Coronary artery (tissue), 2 donors: ENCODE measurements at regions not wholly inside any gene's neighbourhood (a gene's known extent, or its start where the extent isn't known, plus 50 kb on each side); places are given as distances from the start of the nearest gene placed in this dataset.
A peak's percentile ranks its signal among the peaks of the same experiment; 100 is the strongest.
"Not testable (repeated sequence)": the region's sequence is repeated elsewhere in the genome, so short reads cannot be mapped to it uniquely, and the experiment has no call there.

Experiments used
- DNase-seq: peaks from one replicate; pipeline ENCODE4 v3.0.0-alpha.2; 2017; ENCODE audit warnings: low spot score
- H3K27ac ChIP-seq, 2 donors: fragments of 200-600 bp; sonication (generic); one replicate each; pipeline ENCODE4 v1.5.1; 2016 to 2019
- H3K4me3 ChIP-seq: fragments of 200-600 bp; sonication (generic); 2 replicates; pipeline ENCODE4 v1.5.1; 2016; ENCODE audit warnings: mild to moderate bottlenecking, moderate library complexity
- TF ChIP-seq, protein P1 (sequence below): fragments of 200-600 bp; sonication (generic); IDR thresholded peaks from one replicate; pipeline ENCODE4 v1.5.1; 2019; ENCODE audit warnings: antibody characterized with exemption

GRCh38 chr3:139265131-139266016 is 78.4 kb upstream of the MRPS22 start:
- DNase-seq = peak; percentile 36
- Histone ChIP-seq H3K27ac (no peak overlapping the region), H3K4me3 (no peak overlapping the region)
- TF ChIP-seq, protein P1, sequence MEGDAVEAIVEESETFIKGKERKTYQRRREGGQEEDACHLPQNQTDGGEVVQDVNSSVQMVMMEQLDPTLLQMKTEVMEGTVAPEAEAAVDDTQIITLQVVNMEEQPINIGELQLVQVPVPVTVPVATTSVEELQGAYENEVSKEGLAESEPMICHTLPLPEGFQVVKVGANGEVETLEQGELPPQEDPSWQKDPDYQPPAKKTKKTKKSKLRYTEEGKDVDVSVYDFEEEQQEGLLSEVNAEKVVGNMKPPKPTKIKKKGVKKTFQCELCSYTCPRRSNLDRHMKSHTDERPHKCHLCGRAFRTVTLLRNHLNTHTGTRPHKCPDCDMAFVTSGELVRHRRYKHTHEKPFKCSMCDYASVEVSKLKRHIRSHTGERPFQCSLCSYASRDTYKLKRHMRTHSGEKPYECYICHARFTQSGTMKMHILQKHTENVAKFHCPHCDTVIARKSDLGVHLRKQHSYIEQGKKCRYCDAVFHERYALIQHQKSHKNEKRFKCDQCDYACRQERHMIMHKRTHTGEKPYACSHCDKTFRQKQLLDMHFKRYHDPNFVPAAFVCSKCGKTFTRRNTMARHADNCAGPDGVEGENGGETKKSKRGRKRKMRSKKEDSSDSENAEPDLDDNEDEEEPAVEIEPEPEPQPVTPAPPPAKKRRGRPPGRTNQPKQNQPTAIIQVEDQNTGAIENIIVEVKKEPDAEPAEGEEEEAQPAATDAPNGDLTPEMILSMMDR = no peak

DNA sequence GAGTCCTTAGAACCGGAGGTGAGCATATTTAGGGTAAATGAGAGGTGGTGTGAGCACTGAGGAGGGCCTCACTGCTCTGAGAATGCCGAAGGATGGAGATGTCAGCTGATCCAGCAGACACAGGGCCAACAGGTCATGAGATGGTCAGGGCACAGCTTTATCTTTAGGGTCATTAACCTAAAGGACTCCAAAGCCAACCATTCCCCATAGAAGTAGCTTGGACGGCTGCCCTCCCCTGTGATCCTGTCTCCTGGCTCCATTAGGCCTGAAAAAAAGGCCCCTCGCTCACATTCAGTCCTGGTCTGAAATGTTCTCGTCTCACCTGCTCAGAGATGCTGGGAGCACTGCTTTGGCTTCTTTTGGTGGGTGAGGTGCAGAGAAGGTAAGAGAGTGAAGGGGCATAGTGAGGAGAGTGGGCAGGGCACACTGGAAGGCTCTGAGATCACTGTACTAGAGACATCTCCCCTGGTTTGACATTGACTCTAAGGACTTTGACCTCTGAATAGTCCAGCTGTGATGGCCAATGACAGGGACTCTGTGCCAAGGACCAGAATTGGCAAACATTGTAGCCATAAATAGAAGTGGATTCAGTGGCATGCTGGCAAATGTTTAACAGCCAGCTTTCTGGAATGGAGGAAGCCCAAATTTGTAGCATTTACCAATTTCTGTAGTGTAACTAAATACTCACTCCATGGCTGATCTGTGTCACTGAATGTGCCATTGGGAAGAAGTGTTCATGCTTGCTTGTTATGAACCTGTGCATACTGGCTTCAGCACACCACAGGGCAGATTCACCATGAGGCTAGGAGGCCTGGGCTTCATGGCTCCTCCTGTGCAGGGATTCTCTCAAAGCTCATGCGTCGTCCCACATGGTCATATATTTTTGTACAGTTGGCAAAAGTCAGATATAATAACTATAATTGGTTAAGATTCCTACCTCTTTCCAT is 76.2 kb upstream of the MRPS22 start:
- H3K4me3 ChIP-seq = no peak overlapping the region
- DNase-seq = peak; percentile 52
- H3K27ac ChIP-seq = no peak overlapping the region
- TF ChIP-seq, protein P1 = no peak

GRCh38 chr3:139269984-139270383 is 73.8 kb upstream of the MRPS22 start:
- TF ChIP-seq, protein P1 = no peak
- no peak overlapping the region for H3K4me3 ChIP-seq
- H3K27ac ChIP-seq = no peak overlapping the region
- DNase-seq = peak; percentile 21

GRCh38 chr3:139270652-139271051 is 73.2 kb upstream of the MRPS22 start:
- not testable (repeated sequence) for H3K27ac ChIP-seq, H3K4me3 ChIP-seq
- DNase-seq = peak; percentile 4

DNA sequence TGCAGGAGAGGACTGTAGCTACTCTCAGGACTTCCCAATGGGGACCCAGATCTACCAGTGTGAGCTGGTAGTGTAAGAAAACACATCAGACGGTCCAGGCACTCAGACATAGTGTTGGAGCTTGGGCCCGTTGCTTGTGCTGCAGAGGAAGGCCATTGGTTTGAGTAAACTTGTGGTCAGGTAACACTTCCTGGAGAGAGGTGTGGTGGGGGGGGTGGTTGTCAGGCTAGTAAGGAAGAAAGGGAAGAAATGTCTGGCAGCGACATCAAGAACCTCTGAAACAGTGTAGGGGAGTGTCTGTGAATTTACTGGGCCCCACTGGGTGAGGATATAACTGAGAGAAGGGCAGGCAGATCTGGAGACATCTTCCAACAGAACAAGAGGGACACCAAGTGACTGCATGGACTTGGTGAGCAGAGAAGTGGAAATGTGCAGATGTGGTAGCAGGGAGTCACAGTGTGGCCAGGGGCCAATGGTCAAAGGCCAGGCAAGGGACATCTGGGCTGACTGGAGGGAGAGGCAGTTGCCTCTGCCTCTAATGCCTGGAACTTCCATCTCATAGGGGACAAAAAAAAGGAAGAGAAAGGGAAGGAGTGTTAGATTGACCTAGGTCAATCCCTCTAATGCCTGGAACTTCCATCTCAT is 63.7 kb upstream of the MRPS22 start:
- no peak overlapping the region for H3K27ac ChIP-seq
- no peak for DNase-seq

GRCh38 chr3:139281096-139281495 is 62.7 kb upstream of the MRPS22 start:
- no peak for DNase-seq
- Histone ChIP-seq H3K4me3 (no peak overlapping the region), H3K27ac (no peak overlapping the region)
- TF ChIP-seq, protein P1 = no peak

More for the DNA sequence above, 63.7 kb upstream of the MRPS22 start:
- no peak overlapping the region for H3K4me3 ChIP-seq
- TF ChIP-seq, protein P1 = no peak
